ENCODE measurements at regions not wholly inside any gene's neighbourhood (a gene's known extent, or its start where the extent isn't known, plus 50 kb on each side); places are given as distances from the start of the nearest gene placed in this dataset.

GRCh38 chr12:127928615-127929571 lies 338.1 kb upstream of the TMEM132C start:
- no peak overlapping the region for H3K4me3 ChIP-seq (ENCODE audit: control insufficient read depth, low read depth, low read length)
- DNase-seq (ENCODE audit: low read depth): no peak
- TF ChIP-seq CTCF (IDR thresholded peaks at IDR 0.05; ENCODE audit: control insufficient read depth, insufficient read depth, low read depth, low read length, missing control alignments): no peak

- TF ChIP-seq CTCF (IDR thresholded peaks at IDR 0.05; ENCODE audit: control insufficient read depth, insufficient read depth, low read depth, low read length, missing control alignments): no peak
- no peak overlapping the region for H3K4me3 ChIP-seq (ENCODE audit: control insufficient read depth, low read depth, low read length)
- DNase-seq (ENCODE audit: low read depth): no peak
These were observed 336.8 kb upstream of the TMEM132C start for GRCh38 chr12:127930122-127930521.

GRCh38 chr12:127934409-127934808 lies 332.6 kb upstream of the TMEM132C start:
- TF ChIP-seq CTCF (IDR thresholded peaks at IDR 0.05; ENCODE audit: control insufficient read depth, insufficient read depth, low read depth, low read length, missing control alignments): no peak
- DNase-seq (ENCODE audit: low read depth): no peak
- no peak overlapping the region for H3K4me3 ChIP-seq (ENCODE audit: control insufficient read depth, low read depth, low read length)

GRCh38 chr12:127936463-127936862 lies 330.5 kb upstream of the TMEM132C start:
- DNase-seq (ENCODE audit: low read depth): no peak
- no peak overlapping the region for H3K4me3 ChIP-seq (ENCODE audit: control insufficient read depth, low read depth, low read length)
- TF ChIP-seq CTCF (IDR thresholded peaks at IDR 0.05; ENCODE audit: control insufficient read depth, insufficient read depth, low read depth, low read length, missing control alignments): no peak

- no peak overlapping the region for H3K4me3 ChIP-seq (ENCODE audit: control insufficient read depth, low read depth, low read length)
- no peak for DNase-seq (ENCODE audit: low read depth)
- no peak for TF ChIP-seq CTCF (IDR thresholded peaks at IDR 0.05; ENCODE audit: control insufficient read depth, insufficient read depth, low read depth, low read length, missing control alignments)
These were observed 325.6 kb upstream of the TMEM132C start for GRCh38 chr12:127941332-127941731.

- H3K4me3 ChIP-seq (ENCODE audit: control insufficient read depth, low read depth, low read length): no peak overlapping the region
- no peak for TF ChIP-seq CTCF (IDR thresholded peaks at IDR 0.05; ENCODE audit: control insufficient read depth, insufficient read depth, low read depth, low read length, missing control alignments)
- no peak for DNase-seq (ENCODE audit: low read depth)
These were observed 324.0 kb upstream of the TMEM132C start for GRCh38 chr12:127942981-127943380.
